A549 (cell line): ENCODE measurements at regions not wholly inside any gene's neighbourhood (a gene's known extent, or its start where the extent isn't known, plus 50 kb on each side); places are given as distances from the start of the nearest gene placed in this dataset.

Experiments
- CHD4 ChIP-seq: fragments of 200-600 bp; sonication (generic); IDR thresholded peaks from 2 replicates; pipeline ENCODE4 v1.6.1; 2016; ENCODE audit warnings: antibody characterized with exemption, mild to moderate bottlenecking, borderline replicate concordance
- MAFK ChIP-seq: fragments of 450-650 bp; IDR thresholded peaks from 2 replicates; pipeline ENCODE4 v1.6.1; 2014; ENCODE audit not compliant: partially characterized antibody
- POLR2A ChIP-seq: IDR thresholded peaks from 2 replicates; pipeline ENCODE4 v1.6.1; 2012; ENCODE audit warnings: mild to moderate bottlenecking, low read length
- TF ChIP-seq, protein P1 (sequence below): fragments of >200 bp; sonication (Bioruptor Twin); formaldehyde crosslinking; IDR thresholded peaks from 3 replicates; pipeline ENCODE4 v1.5.1; 2016
- TF ChIP-seq, protein P2 (sequence below): IDR thresholded peaks from 2 replicates; pipeline ENCODE4 v1.6.1; 2012

DNA sequence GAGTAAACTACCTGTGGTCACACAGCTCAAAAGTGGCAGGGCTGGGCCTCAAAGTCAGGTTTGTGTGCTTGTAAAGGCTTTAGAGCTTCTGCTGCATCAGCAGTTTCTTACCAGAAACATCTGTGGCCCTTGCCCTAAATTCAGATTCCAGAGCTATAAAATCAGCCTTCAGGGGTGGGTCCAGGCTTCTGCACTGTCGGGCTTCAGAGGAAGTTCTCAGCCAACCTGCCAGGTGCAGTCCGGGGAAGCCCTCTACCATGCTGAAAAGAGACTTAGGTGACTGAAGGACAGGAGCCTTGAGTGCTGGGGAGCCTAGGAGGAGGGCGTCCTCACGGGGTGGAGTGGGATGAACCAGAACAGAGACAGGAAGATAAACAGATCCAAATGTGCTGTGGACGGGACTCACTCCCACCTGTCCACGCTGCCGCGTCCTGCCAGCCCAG, 69.9 kb upstream of the HS6ST1 start:
- TF ChIP-seq, protein P1, sequence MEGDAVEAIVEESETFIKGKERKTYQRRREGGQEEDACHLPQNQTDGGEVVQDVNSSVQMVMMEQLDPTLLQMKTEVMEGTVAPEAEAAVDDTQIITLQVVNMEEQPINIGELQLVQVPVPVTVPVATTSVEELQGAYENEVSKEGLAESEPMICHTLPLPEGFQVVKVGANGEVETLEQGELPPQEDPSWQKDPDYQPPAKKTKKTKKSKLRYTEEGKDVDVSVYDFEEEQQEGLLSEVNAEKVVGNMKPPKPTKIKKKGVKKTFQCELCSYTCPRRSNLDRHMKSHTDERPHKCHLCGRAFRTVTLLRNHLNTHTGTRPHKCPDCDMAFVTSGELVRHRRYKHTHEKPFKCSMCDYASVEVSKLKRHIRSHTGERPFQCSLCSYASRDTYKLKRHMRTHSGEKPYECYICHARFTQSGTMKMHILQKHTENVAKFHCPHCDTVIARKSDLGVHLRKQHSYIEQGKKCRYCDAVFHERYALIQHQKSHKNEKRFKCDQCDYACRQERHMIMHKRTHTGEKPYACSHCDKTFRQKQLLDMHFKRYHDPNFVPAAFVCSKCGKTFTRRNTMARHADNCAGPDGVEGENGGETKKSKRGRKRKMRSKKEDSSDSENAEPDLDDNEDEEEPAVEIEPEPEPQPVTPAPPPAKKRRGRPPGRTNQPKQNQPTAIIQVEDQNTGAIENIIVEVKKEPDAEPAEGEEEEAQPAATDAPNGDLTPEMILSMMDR = no peak
- TF ChIP-seq POLR2A (no peak), CHD4 (no peak), MAFK (peak; percentile 92)
- TF ChIP-seq, protein P2, sequence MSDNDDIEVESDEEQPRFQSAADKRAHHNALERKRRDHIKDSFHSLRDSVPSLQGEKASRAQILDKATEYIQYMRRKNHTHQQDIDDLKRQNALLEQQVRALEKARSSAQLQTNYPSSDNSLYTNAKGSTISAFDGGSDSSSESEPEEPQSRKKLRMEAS = no peak
